ENCODE measurements at regions not wholly inside any gene's neighbourhood (a gene's known extent, or its start where the extent isn't known, plus 50 kb on each side); places are given as distances from the start of the nearest gene placed in this dataset.

GRCh38 chr11:115776916-115777315 is 272.7 kb upstream of the CADM1 start:
- Histone ChIP-seq H3K4me3 (ENCODE audit: low read length) (no peak overlapping the region), H3K36me3 (ENCODE audit: control insufficient read depth, insufficient read depth, low read length) (no peaks in the 10 kb centered on the region), H3K4me1 (ENCODE audit: control insufficient read depth, insufficient read depth, low read length) (no peaks in the 10 kb centered on the region), H3K9me3 (ENCODE audit: control insufficient read depth, insufficient read depth, low read length) (no peaks in the 10 kb centered on the region), H3K27ac (ENCODE audit: low read length) (no peak overlapping the region), H3K27me3 (ENCODE audit: control insufficient read depth, insufficient read depth, low read length) (no peaks in the 10 kb centered on the region)
- TF ChIP-seq, protein P1, sequence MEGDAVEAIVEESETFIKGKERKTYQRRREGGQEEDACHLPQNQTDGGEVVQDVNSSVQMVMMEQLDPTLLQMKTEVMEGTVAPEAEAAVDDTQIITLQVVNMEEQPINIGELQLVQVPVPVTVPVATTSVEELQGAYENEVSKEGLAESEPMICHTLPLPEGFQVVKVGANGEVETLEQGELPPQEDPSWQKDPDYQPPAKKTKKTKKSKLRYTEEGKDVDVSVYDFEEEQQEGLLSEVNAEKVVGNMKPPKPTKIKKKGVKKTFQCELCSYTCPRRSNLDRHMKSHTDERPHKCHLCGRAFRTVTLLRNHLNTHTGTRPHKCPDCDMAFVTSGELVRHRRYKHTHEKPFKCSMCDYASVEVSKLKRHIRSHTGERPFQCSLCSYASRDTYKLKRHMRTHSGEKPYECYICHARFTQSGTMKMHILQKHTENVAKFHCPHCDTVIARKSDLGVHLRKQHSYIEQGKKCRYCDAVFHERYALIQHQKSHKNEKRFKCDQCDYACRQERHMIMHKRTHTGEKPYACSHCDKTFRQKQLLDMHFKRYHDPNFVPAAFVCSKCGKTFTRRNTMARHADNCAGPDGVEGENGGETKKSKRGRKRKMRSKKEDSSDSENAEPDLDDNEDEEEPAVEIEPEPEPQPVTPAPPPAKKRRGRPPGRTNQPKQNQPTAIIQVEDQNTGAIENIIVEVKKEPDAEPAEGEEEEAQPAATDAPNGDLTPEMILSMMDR (IDR thresholded peaks at IDR 0.05) = no peak
- Mint-ChIP-seq H3K27me3 (ENCODE audit: low read depth in 2 of 2) (no peaks in the 10 kb centered on the region), H3K9me3 (peaks cover 0 to 3% of the 10 kb centered on the region in 2 donors), H3K4me1 (no peaks in the 10 kb centered on the region), H3K4me3 (no peak overlapping the region), H3K27ac (no peak overlapping the region), H3K36me3 (no peaks in the 10 kb centered on the region)
- no peak for ATAC-seq
- 96% methylated on average over 6 of the region's 6 CpGs for WGBS (ENCODE audit: insufficient coverage)
- intact Hi-C loops (cut with micrococcal nuclease) = no loop called here
- no peak for DNase-seq

GRCh38 chr11:115775846-115776245 is 271.6 kb upstream of the CADM1 start:
- ATAC-seq = no peak
- Histone ChIP-seq H3K27me3 (ENCODE audit: control insufficient read depth, insufficient read depth, low read length) (no peaks in the 10 kb centered on the region), H3K4me3 (ENCODE audit: low read length) (no peak overlapping the region), H3K27ac (ENCODE audit: low read length) (no peak overlapping the region), H3K36me3 (ENCODE audit: control insufficient read depth, insufficient read depth, low read length) (no peaks in the 10 kb centered on the region), H3K4me1 (ENCODE audit: control insufficient read depth, insufficient read depth, low read length) (no peaks in the 10 kb centered on the region), H3K9me3 (ENCODE audit: control insufficient read depth, insufficient read depth, low read length) (no peaks in the 10 kb centered on the region)
- no peak for DNase-seq
- H3K27me3 Mint-ChIP-seq (ENCODE audit: low read depth in 2 of 2) = no peaks in the 10 kb centered on the region
- 79% methylated on average over 4 of the region's 4 CpGs for WGBS (ENCODE audit: insufficient coverage)
- no peak overlapping the region for H3K4me3 Mint-ChIP-seq
- no peaks in the 10 kb centered on the region for H3K36me3 Mint-ChIP-seq
- TF ChIP-seq, protein P1 (IDR thresholded peaks at IDR 0.05) = no peak
- H3K9me3 Mint-ChIP-seq = no peaks in the 10 kb centered on the region
- no peaks in the 10 kb centered on the region for H3K4me1 Mint-ChIP-seq
- no peak overlapping the region for H3K27ac Mint-ChIP-seq
- intact Hi-C loops (cut with micrococcal nuclease) = no loop called here

- Histone ChIP-seq H3K9me3 (ENCODE audit: control insufficient read depth, insufficient read depth, low read length) (no peaks in the 10 kb centered on the region), H3K27ac (ENCODE audit: low read length) (no peak overlapping the region), H3K27me3 (ENCODE audit: control insufficient read depth, insufficient read depth, low read length) (no peaks in the 10 kb centered on the region), H3K4me1 (ENCODE audit: control insufficient read depth, insufficient read depth, low read length) (no peaks in the 10 kb centered on the region), H3K36me3 (ENCODE audit: control insufficient read depth, insufficient read depth, low read length) (no peaks in the 10 kb centered on the region), H3K4me3 (ENCODE audit: low read length) (no peak overlapping the region)
- Mint-ChIP-seq H3K4me1 (no peaks in the 10 kb centered on the region), H3K27me3 (ENCODE audit: low read depth in 2 of 2) (no peaks in the 10 kb centered on the region), H3K9me3 (peaks cover 0 to 2% of the 10 kb centered on the region in 2 donors), H3K27ac (no peak overlapping the region), H3K4me3 (no peak overlapping the region), H3K36me3 (no peaks in the 10 kb centered on the region)
- intact Hi-C loops (cut with micrococcal nuclease) = no loop called here
- WGBS (ENCODE audit: insufficient coverage) = 87% methylated on average over 6 of the region's 7 CpGs
- DNase-seq (no peak), ATAC-seq (no peak)
- TF ChIP-seq, protein P1 (IDR thresholded peaks at IDR 0.05) = no peak
Observed at GRCh38 chr11:115774756-115775155, 270.5 kb upstream of the CADM1 start.

DNA sequence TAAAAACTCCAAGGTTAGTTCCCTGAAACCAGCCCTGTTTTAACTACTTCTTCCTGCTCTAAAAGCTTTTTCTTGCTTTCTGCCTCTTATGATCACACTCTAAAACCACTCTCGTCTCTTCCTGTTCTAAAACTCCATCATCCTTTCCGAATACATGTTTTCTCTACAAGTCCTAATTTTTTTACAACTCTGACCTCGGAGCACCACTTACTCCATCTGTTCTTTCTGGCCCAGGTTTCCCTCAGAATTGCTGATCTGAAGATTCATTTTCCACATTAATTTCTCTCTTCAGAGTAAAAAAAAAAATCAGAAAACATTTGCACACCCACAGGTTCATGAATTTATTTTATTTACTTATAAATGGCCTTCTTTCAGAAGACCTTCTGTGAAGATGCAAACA is 265.7 kb upstream of the CADM1 start:
- DNase-seq (no peak), ATAC-seq (no peak)
- no peak overlapping the region for H3K27ac Mint-ChIP-seq
- Histone ChIP-seq H3K27ac (ENCODE audit: low read length) (no peak overlapping the region), H3K4me3 (ENCODE audit: low read length) (no peak overlapping the region), H3K27me3 (ENCODE audit: control insufficient read depth, insufficient read depth, low read length) (no peaks in the 10 kb centered on the region), H3K9me3 (ENCODE audit: control insufficient read depth, insufficient read depth, low read length) (no peaks in the 10 kb centered on the region), H3K4me1 (ENCODE audit: control insufficient read depth, insufficient read depth, low read length) (no peaks in the 10 kb centered on the region), H3K36me3 (ENCODE audit: control insufficient read depth, insufficient read depth, low read length) (no peaks in the 10 kb centered on the region)
- intact Hi-C loops (cut with micrococcal nuclease) = no loop called here
- TF ChIP-seq, protein P1 (IDR thresholded peaks at IDR 0.05) = no peak
- no peaks in the 10 kb centered on the region for H3K36me3 Mint-ChIP-seq
- WGBS (ENCODE audit: insufficient coverage) = 81% methylated on average over 3 of the region's 3 CpGs
- H3K4me1 Mint-ChIP-seq = no peaks in the 10 kb centered on the region
- H3K4me3 Mint-ChIP-seq = no peak overlapping the region
- no peaks in the 10 kb centered on the region for H3K27me3 Mint-ChIP-seq (ENCODE audit: low read depth in 2 of 2)
- H3K9me3 Mint-ChIP-seq = peaks cover 0 to 2% of the 10 kb centered on the region in 2 donors
